Left renal pelvis (tissue), 4 donors: ENCODE measurements at regions not wholly inside any gene's neighbourhood (a gene's known extent, or its start where the extent isn't known, plus 50 kb on each side); places are given as distances from the start of the nearest gene placed in this dataset.

ENCODE experiments used
- DNase-seq, 4 donors: peaks; one replicate each; pipeline ENCODE4 v3.0.0-alpha.2; 2013; ENCODE audit warnings: low read depth in 4 of 4, low spot score in 3 of 4

GRCh38 chr18:61729322-61729721 is 163.5 kb downstream of the RNF152 start:
- DNase-seq: no peak

DNA sequence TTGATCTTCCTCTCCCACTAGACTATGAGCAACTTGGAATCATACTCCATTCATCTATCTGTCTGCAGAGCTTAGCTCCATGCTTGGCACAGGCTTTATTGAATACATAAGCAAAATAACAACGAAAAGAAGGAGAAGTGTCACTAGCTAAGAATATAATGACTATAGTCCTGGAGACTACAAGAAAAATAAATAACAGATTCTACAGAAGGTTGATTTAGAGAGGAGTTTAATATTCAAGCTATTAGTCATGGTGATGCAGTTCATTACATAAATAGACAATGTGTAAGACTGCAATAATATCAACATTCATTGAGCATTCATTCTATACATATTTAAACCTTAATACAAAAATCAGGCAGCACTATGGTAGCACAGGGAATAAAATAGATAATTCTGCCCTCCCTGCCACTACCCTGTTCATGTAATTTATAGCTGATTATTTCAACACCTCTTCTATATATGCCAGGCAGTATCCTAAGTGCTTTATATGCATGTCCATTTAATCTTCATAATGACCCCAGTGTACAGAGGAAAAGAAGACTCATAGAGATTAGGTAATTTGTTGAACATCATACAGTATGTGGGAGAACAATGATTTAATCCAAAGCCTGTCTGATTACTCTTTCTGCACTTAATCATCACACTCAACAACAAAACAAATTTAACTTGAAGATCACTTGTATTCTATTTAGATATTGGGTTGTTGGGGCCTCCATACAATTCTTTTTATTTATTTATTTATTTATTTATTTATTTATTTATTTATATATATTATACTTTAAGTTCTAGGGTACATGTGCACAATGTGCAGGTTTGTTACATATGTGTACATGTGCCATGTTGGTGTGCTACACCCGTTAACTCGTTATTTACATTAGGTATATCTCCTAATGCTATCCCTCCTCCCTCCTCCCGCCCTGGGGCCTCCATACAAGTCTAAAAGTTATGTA is 165.3 kb downstream of the RNF152 start:
- DNase-seq: no peak

DNA sequence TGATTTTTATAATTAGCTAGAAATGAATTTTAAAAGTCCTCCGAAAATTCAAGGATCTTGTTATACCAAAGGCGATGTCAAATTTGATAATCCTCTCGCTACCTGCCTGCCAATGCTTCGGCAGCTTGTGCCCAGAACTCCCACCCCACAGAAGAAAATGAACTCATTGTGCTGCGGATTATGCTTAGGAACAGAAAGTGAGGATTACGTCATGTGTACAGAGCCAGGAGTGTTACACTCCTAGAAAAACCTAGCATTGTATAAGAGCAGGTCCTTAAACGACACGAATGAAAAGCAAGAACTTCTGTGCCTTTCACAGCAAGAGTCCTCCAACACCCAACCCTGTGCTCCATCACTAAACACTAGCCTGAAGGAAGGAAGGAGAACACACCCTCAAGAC is 168.3 kb downstream of the RNF152 start:
- DNase-seq: no peak

GRCh38 chr18:61722247-61722646 is 170.6 kb downstream of the RNF152 start:
- DNase-seq: no peak

GRCh38 chr18:61720496-61720895 is 172.3 kb downstream of the RNF152 start:
- DNase-seq: no peak

DNA sequence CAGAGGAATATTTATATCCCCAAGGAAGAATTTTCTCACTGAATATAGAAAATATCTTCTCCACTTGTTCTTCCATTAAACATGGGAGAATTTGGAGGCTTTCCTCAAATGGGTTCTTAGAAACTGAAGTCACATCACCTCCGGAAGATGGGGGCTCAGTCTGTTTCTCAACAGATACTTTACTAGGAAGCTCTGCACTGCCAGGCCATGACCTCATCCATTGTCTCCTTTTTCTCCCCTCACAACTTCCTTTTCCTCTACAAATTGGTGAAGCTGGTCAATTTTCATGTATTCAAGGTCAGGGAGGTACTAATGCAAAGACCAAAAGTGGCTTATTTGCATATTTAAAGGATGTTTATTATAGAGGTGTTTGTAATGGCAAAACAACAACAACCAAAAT is 173.1 kb downstream of the RNF152 start:
- no peak for DNase-seq

- DNase-seq: no peak
Measured at GRCh38 chr18:61718944-61719343, 173.9 kb downstream of the RNF152 start.

DNA sequence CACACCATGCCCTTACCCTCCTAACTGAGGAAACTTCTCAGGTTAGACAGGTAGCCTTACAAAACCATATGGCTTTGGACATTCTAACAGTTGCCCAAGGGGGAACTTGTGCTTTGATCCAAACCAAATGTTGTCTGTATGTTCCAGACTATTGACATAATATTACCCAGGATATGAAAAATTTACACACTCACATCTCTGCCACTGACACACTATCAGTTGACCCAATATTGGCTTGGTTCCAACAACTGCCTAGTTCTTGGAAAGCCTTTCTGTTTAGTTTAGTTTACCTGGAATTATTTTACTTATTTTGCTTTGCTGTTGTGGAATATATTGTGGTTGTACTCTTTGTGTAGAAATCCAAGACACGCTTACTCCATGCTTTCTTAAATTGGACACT is 178.4 kb downstream of the RNF152 start:
- DNase-seq: no peak

DNA sequence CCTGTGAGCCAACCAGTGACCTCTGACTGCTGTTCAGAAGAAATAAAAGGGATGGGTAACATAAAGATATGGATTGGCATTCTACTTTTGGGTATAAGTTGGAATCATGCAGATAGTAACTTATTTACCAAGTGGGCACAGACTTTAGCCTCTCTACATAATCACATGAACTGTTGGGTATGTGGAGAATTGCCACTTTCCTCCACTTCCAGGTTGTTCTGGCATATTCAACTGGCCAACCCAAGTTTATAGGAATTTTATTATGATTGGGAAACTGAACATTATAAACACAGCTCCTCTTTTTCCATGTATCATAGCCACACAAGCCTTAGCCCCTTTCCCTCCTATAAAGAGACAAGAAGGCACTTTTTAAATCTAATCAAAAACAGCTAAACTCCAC is 179.3 kb downstream of the RNF152 start:
- no peak for DNase-seq

DNA sequence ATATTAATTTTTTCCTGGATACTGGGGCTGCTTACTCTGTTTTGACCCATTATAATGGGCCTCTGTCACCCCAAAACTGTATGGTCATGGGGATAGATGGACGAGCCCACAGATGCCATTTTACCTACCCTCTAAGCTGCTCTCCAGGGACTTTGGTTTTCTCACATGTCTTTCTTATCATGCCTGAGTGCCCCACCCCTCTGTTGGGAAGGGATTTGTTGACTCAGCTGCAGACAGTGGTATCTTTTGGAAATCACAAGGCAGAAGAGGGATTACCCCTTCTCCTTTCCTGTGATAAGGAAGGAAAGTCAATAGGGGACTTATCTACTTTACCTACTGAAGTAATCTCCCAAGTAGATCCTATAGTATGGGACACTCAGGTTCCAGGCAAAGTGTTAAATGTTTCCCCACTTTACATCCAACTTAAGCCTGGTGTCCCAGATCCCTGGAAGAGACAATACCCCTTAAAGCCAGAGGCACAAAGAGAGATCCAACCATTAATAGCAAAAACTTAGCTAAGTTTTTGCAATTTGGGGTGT is 182.7 kb downstream of the RNF152 start:
- no peak for DNase-seq

GRCh38 chr18:61706276-61706915 is 186.4 kb downstream of the RNF152 start:
- DNase-seq: no peak

GRCh38 chr18:61703508-61703907 is 189.3 kb downstream of the RNF152 start:
- no peak for DNase-seq

DNA sequence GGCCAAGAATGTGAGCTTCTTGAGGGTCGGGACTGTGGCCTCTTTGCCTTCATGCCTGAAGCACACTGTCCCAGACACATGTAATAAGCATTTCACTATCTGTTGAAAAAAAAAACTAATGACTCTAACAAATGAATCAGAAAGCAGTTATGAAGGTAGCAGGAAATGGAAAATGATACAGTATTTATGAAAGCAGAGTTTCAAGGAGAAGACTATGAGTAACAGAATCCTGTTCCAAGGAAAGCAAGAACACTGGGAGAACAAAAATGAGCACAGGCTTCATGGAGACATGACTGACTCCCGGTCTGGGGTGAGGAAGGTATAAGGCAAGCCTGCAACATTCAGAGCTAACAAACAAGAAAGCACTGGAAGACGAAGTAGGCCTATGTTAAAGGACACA is 190.8 kb downstream of the RNF152 start:
- no peak for DNase-seq

DNA sequence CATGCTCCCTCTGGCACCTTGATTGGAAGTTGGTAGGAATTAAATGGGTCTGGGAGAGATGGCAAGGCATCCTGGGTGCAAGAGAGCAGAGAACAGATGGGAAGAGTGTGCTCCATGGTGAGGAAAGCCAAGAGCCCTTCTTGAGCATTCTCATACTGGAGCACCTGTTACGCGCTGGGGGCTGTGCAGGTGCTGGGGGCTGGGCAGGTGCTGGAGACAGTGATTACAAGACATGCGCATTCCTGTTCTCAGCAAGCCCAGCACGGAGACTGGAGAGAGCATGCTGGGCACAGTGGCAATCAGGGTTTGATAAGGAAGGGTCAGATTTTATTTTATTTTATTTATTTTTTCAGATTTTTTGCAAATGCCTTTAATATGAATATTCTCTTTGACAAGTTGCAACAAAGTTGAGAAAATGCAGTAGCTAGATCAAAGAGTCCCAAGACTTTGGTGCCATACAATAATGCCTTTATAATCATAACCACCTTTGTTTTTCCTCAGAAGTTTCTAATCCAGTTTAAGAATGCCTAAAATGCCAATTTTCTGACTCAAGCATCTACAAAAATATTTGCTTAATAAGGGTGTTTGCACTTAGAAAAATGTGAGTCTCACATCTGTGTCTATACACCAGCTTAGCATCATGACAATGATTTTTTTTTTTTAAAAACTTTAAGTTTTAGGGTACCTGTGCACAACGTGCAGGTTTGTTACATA is 193.3 kb downstream of the RNF152 start:
- no peak for DNase-seq

GRCh38 chr18:61697306-61697909 is 195.4 kb downstream of the RNF152 start:
- DNase-seq: no peak

DNA sequence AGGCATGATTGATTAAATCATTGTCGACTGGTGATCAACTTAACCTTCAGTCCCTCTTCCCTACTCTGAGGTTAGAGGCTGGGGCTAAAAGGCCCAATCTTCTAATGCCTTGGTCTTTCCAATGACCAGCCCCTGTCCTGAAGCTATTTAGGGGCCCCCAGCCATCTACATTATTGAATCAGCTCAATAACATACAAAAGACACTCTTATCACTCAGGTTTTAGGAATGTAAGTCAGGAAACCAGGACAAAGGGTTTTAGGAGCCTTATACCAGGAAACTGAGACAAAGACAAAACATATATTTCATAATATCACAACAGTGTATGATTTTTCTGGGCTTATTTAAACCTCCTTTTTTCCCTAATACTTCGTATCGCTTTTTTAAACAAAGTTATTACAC is 198.6 kb downstream of the RNF152 start:
- DNase-seq: no peak

DNA sequence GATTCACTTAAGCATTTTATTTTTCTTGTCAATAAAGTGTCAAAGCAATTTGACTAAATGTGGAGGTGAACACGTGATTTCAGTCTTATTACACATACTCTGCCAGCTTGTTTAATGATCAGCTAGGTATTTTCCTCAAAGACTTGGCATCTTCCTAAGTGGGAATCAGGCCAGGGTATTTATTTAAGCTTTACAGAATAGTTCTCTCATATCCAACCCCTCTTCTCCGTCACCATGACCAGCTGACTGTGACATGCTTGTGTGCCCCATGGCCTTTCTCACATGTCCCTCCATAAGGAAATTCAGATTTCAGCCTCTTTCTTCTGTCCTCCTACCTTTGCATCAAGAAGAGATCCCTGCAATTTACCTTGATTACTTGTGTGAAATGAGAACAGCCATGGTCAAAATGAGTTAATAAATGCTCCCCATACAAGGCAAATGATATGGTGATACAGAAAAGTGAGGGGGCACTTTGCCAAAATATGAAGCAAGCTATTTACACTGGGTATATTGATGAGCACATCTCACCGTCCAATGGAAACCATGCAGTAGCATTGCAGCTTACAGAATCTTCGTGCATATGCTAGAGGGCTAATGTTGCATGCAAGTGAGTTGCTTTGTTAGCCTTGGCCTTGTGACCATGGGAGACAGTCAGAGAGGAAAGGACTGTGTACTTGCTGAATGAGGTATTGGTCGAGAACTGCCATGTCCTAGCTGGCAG is 202.2 kb downstream of the RNF152 start:
- no peak for DNase-seq

- DNase-seq: no peak
Measured at GRCh38 chr18:61687317-61687716, 205.5 kb downstream of the RNF152 start.

- DNase-seq: no peak
Measured at GRCh38 chr18:61683856-61684255, 209.0 kb downstream of the RNF152 start.

GRCh38 chr18:61681065-61681464 is 211.7 kb downstream of the RNF152 start:
- DNase-seq: no peak
